Stimulated activated CD4-positive, alpha-beta T cell treated with anti-CD3 and anti-CD28 coated beads, TNF-alpha, amount 100 ng/mL, for 4 hours (primary cell): ENCODE measurements at regions not wholly inside any gene's neighbourhood (a gene's known extent, or its start where the extent isn't known, plus 50 kb on each side); places are given as distances from the start of the nearest gene placed in this dataset.
A peak's percentile ranks its signal among the peaks of the same experiment; 100 is the strongest.

Experiments used
- DNase-seq, 3 experiments: peaks; one replicate each; pipeline ENCODE4 v3.0.0-alpha.2; 2020; ENCODE audit warnings: low read depth in 3 of 3

DNA sequence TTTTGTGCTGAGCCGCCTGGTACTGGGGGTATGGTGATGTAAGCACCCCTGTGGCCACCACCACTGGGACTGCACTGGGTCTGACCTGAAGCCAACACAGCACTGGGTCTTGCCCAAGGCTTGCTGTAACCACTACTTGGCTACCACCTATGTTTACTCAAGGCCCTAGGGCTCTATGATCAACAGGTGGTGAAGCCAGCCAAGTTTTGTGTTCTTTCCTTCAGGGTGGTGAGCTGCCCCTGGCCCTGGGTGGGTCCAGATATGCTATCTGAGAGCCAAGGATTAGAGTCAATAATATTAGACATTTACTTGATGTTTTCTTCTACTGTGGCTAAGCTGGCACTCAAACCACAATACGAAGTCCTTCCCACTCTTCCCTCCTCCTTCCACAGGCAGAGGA lies 55.1 kb upstream of the PAGE4 start:
- DNase-seq = no peak

DNA sequence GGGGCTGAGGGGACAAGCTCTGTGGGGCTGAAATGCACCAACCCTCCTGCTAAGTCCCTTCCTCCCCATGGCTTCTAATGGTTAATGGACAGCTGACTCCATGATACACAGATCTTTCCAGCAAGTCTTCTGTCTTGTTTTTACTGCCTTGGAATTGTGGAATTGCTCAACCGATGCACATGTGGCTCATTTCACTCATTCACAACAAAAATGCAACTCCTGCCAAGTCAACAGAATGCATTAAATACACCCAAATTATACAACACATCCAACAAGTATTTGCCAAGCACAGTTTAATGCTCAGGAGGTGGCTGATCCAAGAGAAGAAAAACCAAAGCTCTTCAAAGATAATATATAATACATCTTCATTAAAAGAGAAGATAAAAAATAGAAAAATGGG lies 61.9 kb upstream of the PAGE4 start:
- no peak for DNase-seq

DNA sequence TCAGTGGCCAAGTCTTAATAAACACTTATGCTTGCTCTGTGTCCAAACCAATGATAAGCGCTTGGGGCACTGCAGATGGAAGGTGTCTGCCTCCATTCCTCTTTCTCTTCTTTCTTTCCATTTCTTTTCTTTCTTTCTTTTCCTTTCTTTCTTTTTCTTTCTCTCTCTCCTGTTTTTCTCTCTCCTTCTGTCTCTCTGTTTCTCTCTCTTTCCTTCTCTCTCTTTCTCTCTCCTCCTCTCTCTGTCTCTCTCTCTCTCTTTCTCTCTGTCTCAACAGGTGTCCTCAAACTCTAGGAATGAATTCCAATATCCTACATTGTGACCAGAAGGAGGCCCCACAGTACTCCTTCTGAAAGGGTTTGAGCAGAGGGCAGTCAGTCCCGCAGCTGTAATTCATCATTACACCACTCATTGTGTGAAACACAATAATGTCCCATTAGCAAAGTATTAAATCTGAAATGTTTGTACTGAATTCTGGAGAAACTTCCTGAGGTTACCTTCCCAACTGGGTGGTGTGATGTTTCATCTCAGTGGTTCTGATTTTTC lies 66.5 kb upstream of the PAGE1 start:
- DNase-seq = no peak

DNA sequence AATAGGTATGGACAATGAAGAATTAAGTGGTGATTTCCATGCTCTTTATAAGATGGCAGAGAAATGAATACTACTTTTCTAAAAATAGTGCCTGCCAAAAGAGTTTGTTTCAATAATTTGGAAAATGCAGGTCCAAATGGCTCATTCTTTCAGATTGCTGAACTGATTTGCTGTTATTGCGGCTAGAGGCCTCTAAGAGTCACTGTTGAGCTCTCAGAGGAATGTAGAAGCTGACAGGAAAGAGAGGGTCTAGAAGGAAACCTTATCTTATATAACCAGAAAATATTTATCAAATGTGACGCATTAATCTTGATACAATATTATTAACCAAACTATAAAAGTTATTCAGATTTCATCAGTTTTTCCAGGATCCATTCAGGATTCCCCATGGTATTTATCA lies 65.7 kb upstream of the PAGE1 start:
- no peak for DNase-seq

DNA sequence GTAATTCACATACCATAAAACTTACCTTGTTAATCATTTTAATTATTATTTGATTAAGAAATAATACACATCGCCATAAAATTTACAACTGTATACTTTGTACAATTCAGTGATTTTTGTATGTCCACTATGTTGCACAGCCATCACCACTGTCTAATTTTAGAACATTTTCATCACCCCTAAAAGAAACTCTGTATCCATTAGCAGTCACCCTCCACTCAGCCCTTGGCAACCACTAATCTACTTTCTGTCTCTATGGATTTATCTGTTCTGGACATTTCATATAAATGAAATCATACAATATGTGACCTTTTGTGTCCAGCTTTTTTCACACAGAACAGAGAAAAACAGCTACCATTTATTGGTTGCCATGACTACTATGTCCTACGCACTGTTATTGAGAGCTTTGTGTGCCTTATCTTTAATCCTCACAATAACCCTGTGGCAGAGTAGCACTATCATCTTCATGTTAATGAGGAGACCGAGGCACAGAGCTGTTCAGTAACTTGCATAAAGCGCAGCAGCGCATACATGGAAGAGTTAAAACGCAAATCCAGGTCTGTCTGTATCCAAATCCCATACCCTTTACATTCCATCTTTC lies 64.6 kb upstream of the PAGE1 start:
- no peak for DNase-seq

DNA sequence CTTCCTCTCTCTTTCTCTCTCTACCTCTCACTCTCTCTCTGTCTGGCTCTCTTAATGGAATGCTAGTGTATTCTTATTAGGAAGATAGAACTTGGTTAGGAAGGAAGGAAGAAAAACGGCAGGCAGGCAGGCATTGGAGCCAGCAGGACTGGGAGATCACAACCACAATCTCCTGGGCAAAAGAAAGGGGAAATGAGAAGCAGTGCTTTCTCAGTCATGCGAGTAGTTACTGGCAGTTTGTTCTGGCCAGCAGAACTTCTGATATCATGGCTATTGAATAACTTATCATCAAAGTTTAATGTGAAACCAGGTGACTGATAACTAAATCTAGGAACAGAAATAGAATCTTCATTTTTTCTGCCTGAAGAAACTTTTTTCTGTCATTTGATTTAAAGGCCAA lies 60.9 kb upstream of the PAGE1 start:
- DNase-seq = no peak

DNA sequence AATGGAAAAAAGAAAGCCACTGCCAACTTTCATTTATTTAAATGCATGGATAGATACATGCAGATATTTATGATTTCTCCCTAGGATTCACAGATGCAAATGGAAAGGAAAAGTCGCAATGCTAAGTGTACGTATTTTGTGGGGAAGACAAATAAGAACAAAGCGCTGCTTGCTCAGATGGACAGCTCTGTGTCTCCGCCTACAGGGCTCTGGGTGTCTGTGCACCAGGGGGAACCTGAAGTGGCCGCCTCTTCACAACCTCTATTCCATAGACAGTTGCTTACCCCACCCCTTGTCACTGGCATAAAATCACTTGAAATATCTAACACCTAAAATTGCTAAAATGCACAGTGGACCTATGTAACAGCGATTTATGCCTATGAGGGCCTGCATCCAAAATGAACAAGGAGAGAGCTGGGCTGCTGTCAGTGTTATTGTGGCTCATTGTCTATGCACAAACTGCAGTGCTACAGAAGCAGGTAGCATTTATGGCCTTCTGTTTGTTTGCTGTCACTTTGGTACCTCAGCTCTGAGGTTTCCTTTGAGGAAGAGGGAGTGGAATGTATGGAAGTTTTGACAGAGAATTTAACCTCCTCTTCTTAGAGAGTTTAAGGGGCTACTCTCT lies 58.6 kb upstream of the PAGE1 start:
- peak in 1 of 3 experiments; percentile 4 for DNase-seq

DNA sequence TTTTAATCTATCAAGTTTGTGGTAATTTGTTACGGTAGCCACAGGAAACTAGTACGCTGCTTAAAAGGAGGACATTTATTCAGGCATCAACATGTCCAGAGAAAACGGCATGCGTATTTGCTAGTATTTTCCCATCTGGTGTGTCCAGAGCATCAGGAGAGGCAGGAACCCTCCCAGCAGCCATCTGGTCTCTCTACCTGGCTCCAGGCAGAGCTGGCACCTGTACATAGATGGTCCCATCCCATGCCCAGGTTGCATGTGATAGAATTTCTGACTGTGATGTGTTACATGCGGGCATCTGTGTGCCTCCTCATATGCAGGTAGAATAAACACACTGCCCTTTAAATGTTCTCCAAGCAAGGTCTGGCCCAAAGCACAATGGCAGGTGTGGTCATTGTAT lies 57.9 kb upstream of the PAGE1 start:
- DNase-seq = no peak

DNA sequence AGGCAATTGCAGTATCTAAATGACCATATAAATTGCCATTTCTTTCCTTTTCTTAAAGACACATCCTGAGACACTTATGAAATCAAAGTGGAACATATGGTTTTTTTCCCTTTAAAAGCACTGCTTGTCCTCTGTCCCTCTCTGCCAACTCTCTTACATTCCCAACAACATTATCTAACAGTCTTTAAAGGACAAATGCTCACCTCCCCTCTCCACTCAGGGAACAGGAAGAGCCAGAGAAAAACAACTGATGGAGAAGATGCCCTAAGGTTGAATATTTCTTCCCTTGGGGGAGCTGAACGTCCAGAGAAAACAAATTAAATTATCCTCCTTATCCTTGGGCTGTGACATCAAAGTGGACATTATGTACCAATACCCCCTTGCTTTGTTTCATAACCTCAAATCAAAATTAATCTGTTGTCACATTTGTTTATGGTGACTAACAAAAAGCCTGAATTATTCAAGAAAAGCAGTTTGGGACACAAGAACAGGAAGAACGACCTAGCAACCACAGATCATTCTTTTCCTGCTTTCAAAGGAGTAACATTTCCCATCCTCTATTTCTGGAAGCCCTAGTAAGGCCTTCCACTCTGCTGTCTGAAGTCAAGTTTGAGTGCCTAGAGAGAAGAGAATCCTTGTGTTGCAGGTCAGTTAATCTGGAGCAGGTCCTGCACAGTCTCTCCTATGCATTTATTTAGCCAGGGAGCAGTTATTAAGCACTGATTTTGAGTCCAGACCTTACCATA lies 52.6 kb upstream of the PAGE1 start:
- no peak for DNase-seq

DNA sequence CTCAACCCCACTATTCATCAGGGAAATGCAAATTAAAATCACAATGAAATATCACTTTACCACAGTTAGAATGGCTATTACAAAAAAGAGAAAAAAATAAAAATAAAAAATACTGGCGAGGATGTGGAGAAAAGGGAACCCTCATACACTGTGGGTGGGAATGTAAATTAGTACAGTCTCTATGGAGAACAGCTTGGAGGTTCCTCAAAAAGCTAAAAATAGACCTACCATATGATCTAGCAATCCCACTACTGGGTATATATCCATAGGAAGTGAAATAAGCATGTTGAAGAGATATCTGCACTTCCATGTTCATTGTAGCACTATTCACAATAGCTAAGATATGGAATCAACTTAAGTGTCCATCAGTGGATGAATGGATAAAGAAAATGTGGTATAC lies 50.5 kb upstream of the PAGE1 start:
- no peak for DNase-seq
